H9 (cell line): ENCODE measurements at regions not wholly inside any gene's neighbourhood (a gene's known extent, or its start where the extent isn't known, plus 50 kb on each side); places are given as distances from the start of the nearest gene placed in this dataset.

Experiments used
- DNase-seq: peaks from one replicate; pipeline ENCODE4 v3.0.0-alpha.2; 2017
- H2AFZ ChIP-seq: one replicate; pipeline ENCODE4 v1.6.1; 2013; ENCODE audit warnings: mild to moderate bottlenecking, low read length, control low read depth, moderate library complexity
- H2AK5ac ChIP-seq: 2 replicates; pipeline ENCODE4 v1.6.1; 2013; ENCODE audit warnings: low read length, control low read depth, mixed read lengths; ENCODE audit not compliant: insufficient read length
- H2BK120ac ChIP-seq: one replicate; pipeline ENCODE4 v1.6.1; 2013; ENCODE audit warnings: low read depth, mild to moderate bottlenecking, low read length, control low read depth, inconsistent platforms; ENCODE audit not compliant: poor library complexity, severe bottlenecking
- H2BK12ac ChIP-seq: 2 replicates; pipeline ENCODE4 v1.6.1; 2013; ENCODE audit warnings: low read length, control low read depth, mixed read lengths, low read depth; ENCODE audit not compliant: insufficient read length
- H2BK15ac ChIP-seq: 2 replicates; pipeline ENCODE4 v1.6.1; 2013; ENCODE audit warnings: low read depth, low read length, control low read depth
- H2BK20ac ChIP-seq: one replicate; pipeline ENCODE4 v1.6.1; 2013; ENCODE audit warnings: low read depth, mild to moderate bottlenecking, low read length, control low read depth, inconsistent platforms; ENCODE audit not compliant: poor library complexity, severe bottlenecking
- H2BK5ac ChIP-seq: 2 replicates; pipeline ENCODE4 v1.6.1; 2013; ENCODE audit warnings: low read length, control low read depth, mixed read lengths; ENCODE audit not compliant: insufficient read length
- H3K14ac ChIP-seq: 2 replicates; pipeline ENCODE4 v1.6.1; 2013; ENCODE audit warnings: low read length, control low read depth; ENCODE audit not compliant: insufficient read depth
- H3K18ac ChIP-seq: 2 replicates; pipeline ENCODE4 v1.6.1; 2013; ENCODE audit warnings: low read depth, mild to moderate bottlenecking, mixed read lengths, low read length, control low read depth; ENCODE audit not compliant: insufficient read length
- H3K23ac ChIP-seq: 2 replicates; pipeline ENCODE4 v1.6.1; 2013; ENCODE audit warnings: low read length, control low read depth, mixed read lengths, low read depth; ENCODE audit not compliant: insufficient read length
- H3K23me2 ChIP-seq: 2 replicates; pipeline ENCODE4 v1.6.1; 2013; ENCODE audit warnings: low read depth, mild to moderate bottlenecking, mixed read lengths, low read length, control low read depth; ENCODE audit not compliant: insufficient read length, poor library complexity, severe bottlenecking
- H3K27ac ChIP-seq: 2 replicates; pipeline ENCODE4 v1.5.1; 2013; ENCODE audit warnings: low read length, control low read depth, mixed read lengths, low read depth; ENCODE audit not compliant: insufficient read length
- H3K27me3 ChIP-seq: 2 replicates; pipeline ENCODE4 v1.6.1; 2013; ENCODE audit warnings: low read length, control low read depth, inconsistent platforms; ENCODE audit not compliant: insufficient read depth
- H3K4ac ChIP-seq: 2 replicates; pipeline ENCODE4 v1.6.1; 2013; ENCODE audit warnings: low read depth, mild to moderate bottlenecking, control low read depth, inconsistent platforms, low read length, moderate library complexity
- H3K4me1 ChIP-seq: 2 replicates; pipeline ENCODE4 v1.6.1; 2013; ENCODE audit warnings: low read length, control low read depth, inconsistent platforms; ENCODE audit not compliant: insufficient read depth
- H3K4me2 ChIP-seq: 2 replicates; pipeline ENCODE4 v1.6.1; 2013; ENCODE audit warnings: low read length, control low read depth, mixed read lengths; ENCODE audit not compliant: insufficient read length, insufficient read depth
- H3K56ac ChIP-seq: 2 replicates; pipeline ENCODE4 v1.6.1; 2013; ENCODE audit warnings: low read depth, mild to moderate bottlenecking, mixed read lengths, low read length, control low read depth; ENCODE audit not compliant: insufficient read length
- H3K79me1 ChIP-seq: 2 replicates; pipeline ENCODE4 v1.6.1; 2013; ENCODE audit warnings: low read depth, mild to moderate bottlenecking, moderate library complexity, low read length, control low read depth, inconsistent platforms; ENCODE audit not compliant: insufficient read depth, poor library complexity, severe bottlenecking
- H3K79me2 ChIP-seq: 2 replicates; pipeline ENCODE4 v1.6.1; 2013; ENCODE audit warnings: low read length, control low read depth, inconsistent platforms; ENCODE audit not compliant: insufficient read depth
- H3K9ac ChIP-seq: 2 replicates; pipeline ENCODE4 v1.6.1; 2013; ENCODE audit warnings: low read length, control low read depth, mixed read lengths; ENCODE audit not compliant: insufficient read length; ENCODE audit errors: extremely low read depth
- H3K9me3 ChIP-seq: one replicate; pipeline ENCODE4 v1.6.1; 2013; ENCODE audit warnings: low read depth, low read length, inconsistent platforms; ENCODE audit not compliant: control insufficient read depth
- H3T11ph ChIP-seq: one replicate; pipeline ENCODE4 v1.6.1; 2013; ENCODE audit warnings: mild to moderate bottlenecking, low read length, control low read depth, inconsistent platforms
- H4K20me1 ChIP-seq: one replicate; pipeline ENCODE4 v1.6.1; 2013; ENCODE audit not compliant: control insufficient read depth, insufficient read length, insufficient read depth
- H4K5ac ChIP-seq: 2 replicates; pipeline ENCODE4 v1.6.1; 2013; ENCODE audit warnings: low read depth, mild to moderate bottlenecking, mixed read lengths, low read length, control low read depth; ENCODE audit not compliant: insufficient read length
- H4K8ac ChIP-seq: replicated peaks from 2 replicates; pipeline ENCODE4 v1.6.1; 2013; ENCODE audit warnings: low read length, control low read depth, mixed read lengths, low read depth; ENCODE audit not compliant: insufficient read length
- H4K91ac ChIP-seq: 2 replicates; pipeline ENCODE4 v1.6.1; 2013; ENCODE audit warnings: low read depth, mild to moderate bottlenecking, moderate library complexity, mixed read lengths, low read length, control low read depth; ENCODE audit not compliant: insufficient read length
- H3K27ac Mint-ChIP-seq, 3 experiments: 2 replicates in 2 of 3; 3 replicates in 1 of 3; pipeline ENCODE4 v1.8.0; 2020 to 2021; ENCODE audit warnings: mixed read lengths in 3 of 3, mild to moderate bottlenecking in 1 of 3, moderate library complexity in 1 of 3
- H3K27me3 Mint-ChIP-seq: 2 replicates; pipeline ENCODE4 v1.8.0; 2021; ENCODE audit warnings: low read depth, mild to moderate bottlenecking, moderate library complexity, mixed read lengths
- H3K36me3 Mint-ChIP-seq, 3 experiments: 2 replicates in 2 of 3; 3 replicates in 1 of 3; pipeline ENCODE4 v1.8.0; 2020 to 2021; ENCODE audit warnings: low read depth in 3 of 3, mixed read lengths in 3 of 3; ENCODE audit not compliant: insufficient read depth in 1 of 3
- H3K4me1 Mint-ChIP-seq, 2 experiments: 2 replicates each; pipeline ENCODE4 v1.8.0; 2020; ENCODE audit warnings: mixed read lengths in 2 of 2
- H3K4me3 Mint-ChIP-seq, 2 experiments: 2 replicates in 1 of 2; 3 replicates in 1 of 2; pipeline ENCODE4 v1.8.0; 2020 to 2021; ENCODE audit warnings: mild to moderate bottlenecking in 2 of 2, mixed read lengths in 2 of 2, moderate library complexity in 1 of 2
- H3K9me3 Mint-ChIP-seq, 2 experiments: 2 replicates in 1 of 2; 3 replicates in 1 of 2; pipeline ENCODE4 v1.8.0; 2020; ENCODE audit warnings: mild to moderate bottlenecking in 2 of 2, mixed read lengths in 2 of 2, moderate library complexity in 1 of 2
- CTCF ChIP-seq: fragments of 200-600 bp; sonication (generic); conservative IDR thresholded peaks from 3 replicates; pipeline ENCODE4 v1.8.0; 2021; ENCODE audit warnings: antibody characterized with exemption, mild to moderate bottlenecking
- WGBS: extraction: QIAGEN DNeasy Blood & Tissue Kit; methylation state at CpG from one replicate; pipeline ENCODE4 v1.1.7; 2013; ENCODE audit warnings: missing lambda C conversion rate, low lambda C conversion rate, mixed read lengths; ENCODE audit not compliant: insufficient read length; ENCODE audit errors: extremely low coverage; 5-methylcytosine and 5-hydroxymethylcytosine counted together

DNA sequence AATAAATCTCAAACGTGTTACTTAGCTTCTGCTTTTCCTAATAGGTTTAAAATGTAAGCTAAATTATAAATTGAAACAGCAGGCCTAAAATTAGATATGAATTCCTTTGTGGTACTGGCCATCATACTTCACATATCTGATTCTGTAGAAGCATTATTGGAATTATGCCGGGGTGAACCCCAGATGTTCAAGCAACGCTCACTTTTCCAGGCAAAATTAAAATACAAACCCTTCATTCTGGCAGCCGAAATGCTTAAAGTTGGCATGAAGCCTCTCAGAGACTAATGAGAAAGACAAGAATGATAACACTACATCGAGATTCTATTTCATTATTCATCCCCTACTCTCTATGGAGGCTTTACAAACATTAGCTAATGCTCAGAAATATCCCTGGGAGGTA is 1352.7 kb upstream of the ADGRL2 start:
- Histone ChIP-seq H3K18ac (no peak overlapping the region), H3K4ac (no peak overlapping the region), H3K9me3 (no peaks in the 10 kb centered on the region), H3K27ac (no peak overlapping the region), H3K79me2 (no peaks in the 10 kb centered on the region), H3T11ph (no peak overlapping the region), H2AK5ac (no peak overlapping the region), H3K4me2 (no peak overlapping the region), H2BK5ac (no peak overlapping the region), H4K8ac (no peak overlapping the region), H3K56ac (no peak overlapping the region), H3K23ac (no peak overlapping the region), H2AFZ (no peak overlapping the region), H3K9ac (no peak overlapping the region), H3K23me2 (no peaks in the 10 kb centered on the region), H2BK12ac (no peak overlapping the region), H3K79me1 (no peaks in the 10 kb centered on the region), H2BK20ac (no peak overlapping the region), H4K91ac (no peak overlapping the region), H2BK15ac (no peak overlapping the region), H4K5ac (no peak overlapping the region), H2BK120ac (no peak overlapping the region), H3K4me1 (no peaks in the 10 kb centered on the region), H3K27me3 (no peaks in the 10 kb centered on the region), H4K20me1 (no peaks in the 10 kb centered on the region), H3K14ac (no peak overlapping the region)
- Mint-ChIP-seq H3K36me3 (no peaks in the 10 kb centered on the region), H3K4me3 (no peak overlapping the region), H3K4me1 (no peaks in the 10 kb centered on the region), H3K27ac (no peak overlapping the region), H3K27me3 (no peaks in the 10 kb centered on the region), H3K9me3 (no peaks in the 10 kb centered on the region)
- WGBS = 100% methylated on average over 1 of the region's 5 CpGs
- DNase-seq = no peak
- no peak for TF ChIP-seq CTCF
